BJ (cell line): ENCODE measurements at regions not wholly inside any gene's neighbourhood (a gene's known extent, or its start where the extent isn't known, plus 50 kb on each side); places are given as distances from the start of the nearest gene placed in this dataset.

Experiments
- CTCF ChIA-PET: fragments of 350-600 bp; formaldehyde crosslinking; extraction: SDS; loops from one replicate; lab custom pipeline; 2021; ENCODE audit warnings: antibody characterized with exemption, inconsistent platforms; lab: Yijun Ruan, JAX
- POLR2A ChIA-PET: fragments of 300-600 bp; sonication (Branson Sonifier 250); formaldehyde crosslinking; extraction: SDS; loops from one replicate; lab custom pipeline; 2021; ENCODE audit warnings: antibody characterized with exemption; lab: Charles Lee
- DNase-seq: peaks from one replicate; pipeline ENCODE4 v3.0.0-alpha.2; 2011; ENCODE audit warnings: low read depth
- H3K27me3 ChIP-seq: 2 replicates; pipeline ENCODE4 v1.6.0; 2011; ENCODE audit warnings: low read length; ENCODE audit not compliant: control insufficient read depth, insufficient read depth
- H3K36me3 ChIP-seq: 2 replicates; pipeline ENCODE4 v1.5.1; 2011; ENCODE audit warnings: low read length; ENCODE audit not compliant: control insufficient read depth, insufficient read depth
- H3K4me3 ChIP-seq: 2 replicates; pipeline ENCODE4 v1.5.1; 2011; ENCODE audit warnings: low read depth, mild to moderate bottlenecking, control low read depth, low read length
- TF ChIP-seq, protein P1 (sequence below): IDR thresholded peaks from 2 replicates; pipeline ENCODE4 v1.5.1; 2011; ENCODE audit warnings: low read depth, mild to moderate bottlenecking, control low read depth, inconsistent platforms, low read length, moderate library complexity; ENCODE audit not compliant: insufficient read depth

DNA sequence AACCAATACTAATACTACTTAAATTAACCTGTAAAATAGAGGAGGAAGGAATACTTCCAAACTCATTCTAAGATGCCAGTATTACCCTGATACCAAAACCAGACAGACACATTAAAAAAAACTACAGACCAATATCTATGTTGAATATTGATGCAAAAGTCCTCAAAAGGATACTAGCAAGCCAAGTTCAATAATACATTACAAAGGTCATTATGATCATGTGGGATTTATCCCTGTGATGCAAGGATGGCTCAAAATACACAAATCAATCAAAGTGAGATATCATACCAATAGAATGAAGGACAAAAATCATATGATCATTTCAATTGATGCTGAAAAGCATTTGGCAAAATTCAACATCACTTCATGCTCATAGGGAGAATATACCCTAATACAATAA lies 97.2 kb upstream of the ATXN7L3B start:
- TF ChIP-seq, protein P1, sequence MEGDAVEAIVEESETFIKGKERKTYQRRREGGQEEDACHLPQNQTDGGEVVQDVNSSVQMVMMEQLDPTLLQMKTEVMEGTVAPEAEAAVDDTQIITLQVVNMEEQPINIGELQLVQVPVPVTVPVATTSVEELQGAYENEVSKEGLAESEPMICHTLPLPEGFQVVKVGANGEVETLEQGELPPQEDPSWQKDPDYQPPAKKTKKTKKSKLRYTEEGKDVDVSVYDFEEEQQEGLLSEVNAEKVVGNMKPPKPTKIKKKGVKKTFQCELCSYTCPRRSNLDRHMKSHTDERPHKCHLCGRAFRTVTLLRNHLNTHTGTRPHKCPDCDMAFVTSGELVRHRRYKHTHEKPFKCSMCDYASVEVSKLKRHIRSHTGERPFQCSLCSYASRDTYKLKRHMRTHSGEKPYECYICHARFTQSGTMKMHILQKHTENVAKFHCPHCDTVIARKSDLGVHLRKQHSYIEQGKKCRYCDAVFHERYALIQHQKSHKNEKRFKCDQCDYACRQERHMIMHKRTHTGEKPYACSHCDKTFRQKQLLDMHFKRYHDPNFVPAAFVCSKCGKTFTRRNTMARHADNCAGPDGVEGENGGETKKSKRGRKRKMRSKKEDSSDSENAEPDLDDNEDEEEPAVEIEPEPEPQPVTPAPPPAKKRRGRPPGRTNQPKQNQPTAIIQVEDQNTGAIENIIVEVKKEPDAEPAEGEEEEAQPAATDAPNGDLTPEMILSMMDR: no peak
- ChIA-PET POLR2A (no interaction called here), CTCF (no interaction called here)
- Histone ChIP-seq H3K36me3 (no peaks in the 10 kb centered on the region), H3K4me3 (no peak overlapping the region), H3K27me3 (no peaks in the 10 kb centered on the region)
- no peak for DNase-seq

DNA sequence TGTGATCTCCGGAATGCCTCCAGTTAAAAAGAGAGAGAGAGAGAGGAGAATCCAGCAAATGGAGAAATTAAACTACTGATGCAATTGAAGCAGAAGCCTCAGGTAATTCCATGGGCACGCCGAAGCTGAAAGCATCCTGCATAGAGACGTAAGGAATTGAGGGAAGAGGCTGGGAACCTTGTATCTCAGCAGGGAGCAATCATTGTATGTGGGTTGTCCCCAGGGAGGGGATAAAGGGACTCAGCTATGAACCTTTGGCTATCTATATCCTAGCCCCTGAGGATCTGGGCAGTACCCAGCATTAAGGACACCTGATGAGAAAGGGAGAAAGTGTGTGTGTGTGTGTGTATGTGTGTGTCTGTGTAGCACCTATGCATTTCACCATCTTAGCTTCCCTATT lies 95.8 kb upstream of the ATXN7L3B start:
- POLR2A ChIA-PET: no interaction called here
- H3K36me3 ChIP-seq: no peaks in the 10 kb centered on the region
- DNase-seq: no peak
- TF ChIP-seq, protein P1: no peak
- H3K27me3 ChIP-seq: no peaks in the 10 kb centered on the region
- CTCF ChIA-PET: no interaction called here
- H3K4me3 ChIP-seq: no peak overlapping the region

DNA sequence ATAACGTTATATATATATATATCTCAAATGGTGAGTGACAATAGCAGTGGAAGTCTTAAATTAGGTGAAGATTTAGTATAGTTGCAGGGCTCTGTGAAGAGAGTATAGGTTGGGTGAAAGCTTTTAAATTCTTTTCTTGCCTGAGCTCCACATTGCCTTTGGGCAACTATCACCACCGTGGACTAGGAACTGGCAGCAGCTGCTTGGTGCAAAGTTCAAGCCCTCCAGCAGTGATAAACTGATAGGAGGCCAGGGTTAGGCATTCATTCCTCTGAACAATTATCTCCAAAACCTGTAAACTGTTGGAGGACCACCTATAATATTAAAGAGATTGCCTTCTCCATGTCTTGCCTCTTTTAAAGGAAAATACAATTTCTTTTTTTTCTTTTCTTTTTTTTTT lies 91.2 kb upstream of the ATXN7L3B start:
- no peak overlapping the region for H3K4me3 ChIP-seq
- TF ChIP-seq, protein P1: no peak
- H3K27me3 ChIP-seq: no peaks in the 10 kb centered on the region
- H3K36me3 ChIP-seq: no peaks in the 10 kb centered on the region
- ChIA-PET CTCF (no interaction called here), POLR2A (no interaction called here)
- no peak for DNase-seq

DNA sequence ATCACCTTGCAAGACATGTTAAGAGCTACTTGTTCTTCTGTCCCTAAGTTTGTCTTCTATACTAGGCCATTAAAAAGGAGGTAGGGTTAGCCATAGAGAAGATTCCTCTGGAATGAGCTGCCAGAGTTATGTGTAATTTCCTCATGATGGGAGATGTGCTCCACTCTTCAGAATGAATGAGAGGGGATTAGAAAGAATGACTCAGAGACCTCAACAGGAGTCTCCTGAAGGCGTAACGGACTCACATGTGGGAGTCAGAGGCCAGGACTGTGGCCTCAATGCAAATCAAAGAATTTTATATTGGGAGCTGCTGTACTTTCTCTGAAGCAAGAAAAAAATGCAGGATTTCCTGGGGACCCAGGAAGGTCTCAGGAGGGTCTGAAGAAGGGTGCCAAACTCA lies 87.8 kb upstream of the ATXN7L3B start:
- TF ChIP-seq, protein P1: no peak
- no peaks in the 10 kb centered on the region for H3K27me3 ChIP-seq
- no peak for DNase-seq
- ChIA-PET POLR2A (no interaction called here), CTCF (no interaction called here)
- no peaks in the 10 kb centered on the region for H3K36me3 ChIP-seq
- no peak overlapping the region for H3K4me3 ChIP-seq

DNA sequence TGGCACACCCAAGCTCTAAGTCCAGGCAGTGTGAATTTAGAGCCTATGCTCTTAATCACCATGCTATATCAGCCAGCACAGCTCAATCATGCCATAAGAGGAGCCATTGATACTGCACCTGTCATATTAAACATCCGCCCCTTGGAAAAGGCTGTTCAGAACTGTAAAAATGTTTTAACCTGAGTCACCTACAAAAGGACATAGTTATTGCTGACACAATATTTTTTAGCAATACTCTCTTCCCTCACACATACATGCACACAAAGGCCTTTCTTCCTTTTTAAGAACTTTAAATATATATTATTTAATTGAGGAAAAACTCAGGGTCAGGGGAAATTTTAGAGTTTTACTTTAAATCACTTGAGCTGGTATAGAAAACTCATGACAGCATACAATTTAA lies 83.5 kb upstream of the ATXN7L3B start:
- no peaks in the 10 kb centered on the region for H3K36me3 ChIP-seq
- no peak overlapping the region for H3K4me3 ChIP-seq
- TF ChIP-seq, protein P1: no peak
- POLR2A ChIA-PET: no interaction called here
- CTCF ChIA-PET: no interaction called here
- no peak for DNase-seq
- no peaks in the 10 kb centered on the region for H3K27me3 ChIP-seq
